ENCODE measurements at regions not wholly inside any gene's neighbourhood (a gene's known extent, or its start where the extent isn't known, plus 50 kb on each side); places are given as distances from the start of the nearest gene placed in this dataset.

DNA sequence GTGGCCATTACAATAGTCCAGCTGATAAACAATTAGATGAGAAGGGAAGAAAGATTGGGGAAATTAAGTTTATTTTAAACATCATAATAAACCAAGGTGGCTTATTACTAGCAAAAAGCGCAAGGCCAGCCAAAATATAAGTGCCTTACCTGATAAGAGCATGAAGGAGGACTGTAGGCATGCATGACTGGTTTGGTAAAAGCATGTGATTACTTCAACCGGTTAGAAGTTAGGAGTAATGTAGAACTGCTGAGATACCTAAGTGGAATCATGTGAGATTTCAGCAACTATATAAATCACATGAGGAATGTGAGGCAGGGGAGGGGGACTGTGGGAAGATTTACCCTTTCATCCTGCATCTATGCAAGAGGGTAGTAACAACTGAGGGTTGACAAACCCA, 59.7 kb upstream of the CCDC196 start:
- no peak for DNase-seq (ENCODE audit: low read depth)

DNA sequence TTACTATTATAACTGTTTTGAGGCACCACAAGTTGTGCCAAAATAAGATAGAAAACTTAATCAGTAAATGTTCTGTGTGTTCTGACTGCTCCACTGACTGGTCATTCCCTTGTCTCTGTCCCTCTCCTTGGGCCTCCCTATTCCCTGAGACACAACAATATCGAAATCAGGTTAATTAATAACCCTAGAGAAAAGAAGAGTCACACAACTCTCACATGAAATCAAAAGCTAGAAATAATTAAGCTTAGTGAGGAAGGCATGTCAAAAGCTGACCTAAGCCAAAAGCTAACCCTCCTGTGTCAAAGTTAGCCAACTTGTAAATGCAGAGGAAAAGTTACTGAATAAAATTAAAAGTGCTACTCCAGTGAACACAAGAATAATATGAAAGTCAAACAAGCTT, 53.8 kb upstream of the CCDC196 start:
- DNase-seq (ENCODE audit: low read depth) = no peak

DNA sequence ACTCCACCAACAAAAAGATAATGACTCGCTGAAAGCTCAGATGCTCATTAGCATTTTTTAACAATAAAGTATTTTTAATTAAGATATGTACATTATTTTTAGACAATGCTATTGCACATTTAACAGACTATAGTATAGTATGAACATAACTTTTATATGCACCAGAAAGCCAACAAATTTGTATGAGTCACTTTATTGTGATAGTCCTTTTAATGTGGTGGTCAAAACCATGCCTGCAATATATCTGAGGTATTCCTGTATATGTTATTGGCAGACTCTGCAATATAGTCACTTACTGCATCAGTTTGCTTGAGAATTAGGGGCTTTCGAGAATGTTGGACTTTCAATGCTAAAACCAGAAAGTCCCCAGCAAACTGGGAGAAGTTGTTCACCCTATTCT, 51.7 kb upstream of the CCDC196 start:
- DNase-seq (ENCODE audit: low read depth) = no peak

DNA sequence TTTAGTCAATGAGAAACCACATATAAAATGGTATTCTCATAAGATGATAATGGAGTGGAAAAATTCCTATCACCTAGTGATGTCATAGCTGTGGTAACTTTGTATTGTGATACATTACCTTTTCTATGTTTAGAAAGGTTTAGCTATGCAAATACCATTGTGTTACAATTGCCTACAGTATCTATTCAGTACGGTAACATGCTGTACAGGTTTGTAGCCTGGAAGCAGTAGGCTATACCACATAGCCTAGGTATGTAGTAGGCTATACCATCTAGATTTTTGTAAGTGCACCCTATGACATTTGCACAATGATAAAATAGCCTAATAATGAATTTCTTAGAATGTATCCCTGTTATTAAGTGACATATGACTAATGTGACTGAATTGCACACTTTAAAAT, 50.5 kb upstream of the CCDC196 start:
- DNase-seq (ENCODE audit: low read depth) = no peak

Data from fibroblast of gingiva (primary cell).